ENCODE measurements at regions not wholly inside any gene's neighbourhood (a gene's known extent, or its start where the extent isn't known, plus 50 kb on each side); places are given as distances from the start of the nearest gene placed in this dataset.
A peak's percentile ranks its signal among the peaks of the same experiment; 100 is the strongest.

DNA sequence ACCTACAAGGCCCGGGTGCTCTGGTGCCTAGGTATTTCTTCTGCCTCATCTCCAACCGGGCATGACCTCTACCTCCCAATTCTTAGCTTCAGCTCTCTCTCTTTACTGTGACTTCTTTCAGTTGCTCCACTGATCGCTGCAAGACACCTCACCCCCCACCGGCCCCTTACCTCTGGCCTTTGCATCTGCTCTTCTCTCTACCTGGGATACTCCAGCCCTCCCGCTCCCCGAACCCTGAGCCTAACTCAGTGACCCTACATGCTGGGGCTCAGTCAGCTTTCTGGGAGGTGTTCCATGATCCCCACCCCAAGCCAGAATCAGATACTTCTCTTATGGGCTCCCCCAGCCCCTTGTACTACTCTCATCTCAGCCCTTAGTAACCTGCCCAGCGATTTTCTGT, 99.6 kb downstream of the EFNB1 start:
- Histone ChIP-seq H3K4me1 (no peaks in the 10 kb centered on the region), H3K36me3 (no peaks in the 10 kb centered on the region), H3K9me3 (no peaks in the 10 kb centered on the region), H3K27me3 (no peaks in the 10 kb centered on the region), H3K4me3 (ENCODE audit: low read depth, low read length) (no peak overlapping the region)
- TF ChIP-seq, protein P1, sequence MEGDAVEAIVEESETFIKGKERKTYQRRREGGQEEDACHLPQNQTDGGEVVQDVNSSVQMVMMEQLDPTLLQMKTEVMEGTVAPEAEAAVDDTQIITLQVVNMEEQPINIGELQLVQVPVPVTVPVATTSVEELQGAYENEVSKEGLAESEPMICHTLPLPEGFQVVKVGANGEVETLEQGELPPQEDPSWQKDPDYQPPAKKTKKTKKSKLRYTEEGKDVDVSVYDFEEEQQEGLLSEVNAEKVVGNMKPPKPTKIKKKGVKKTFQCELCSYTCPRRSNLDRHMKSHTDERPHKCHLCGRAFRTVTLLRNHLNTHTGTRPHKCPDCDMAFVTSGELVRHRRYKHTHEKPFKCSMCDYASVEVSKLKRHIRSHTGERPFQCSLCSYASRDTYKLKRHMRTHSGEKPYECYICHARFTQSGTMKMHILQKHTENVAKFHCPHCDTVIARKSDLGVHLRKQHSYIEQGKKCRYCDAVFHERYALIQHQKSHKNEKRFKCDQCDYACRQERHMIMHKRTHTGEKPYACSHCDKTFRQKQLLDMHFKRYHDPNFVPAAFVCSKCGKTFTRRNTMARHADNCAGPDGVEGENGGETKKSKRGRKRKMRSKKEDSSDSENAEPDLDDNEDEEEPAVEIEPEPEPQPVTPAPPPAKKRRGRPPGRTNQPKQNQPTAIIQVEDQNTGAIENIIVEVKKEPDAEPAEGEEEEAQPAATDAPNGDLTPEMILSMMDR (IDR thresholded peaks at IDR 0.05; ENCODE audit: low read depth, low read length): no peak
- DNase-seq: no peak

DNA sequence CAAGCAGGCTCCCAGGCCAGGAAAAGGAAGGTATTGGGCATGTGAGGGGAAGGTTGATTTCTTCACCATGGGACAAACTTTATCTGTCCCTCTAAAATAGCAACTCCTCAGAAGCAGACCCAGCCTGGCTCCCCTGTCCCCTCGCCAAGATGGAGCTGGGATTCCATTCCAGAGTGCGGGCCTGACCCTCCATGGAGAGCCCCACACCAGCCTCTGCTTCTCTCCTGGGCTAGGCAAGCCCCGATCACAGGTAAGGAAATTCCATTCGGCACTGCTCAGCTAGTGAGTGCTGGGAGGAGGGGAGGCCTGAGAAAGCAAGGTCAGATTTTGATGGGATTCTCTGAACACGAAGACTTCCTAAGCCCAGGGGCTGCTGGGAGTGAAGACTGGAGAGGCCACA, 98.4 kb downstream of the EFNB1 start:
- no peak for DNase-seq
- Histone ChIP-seq H3K9me3 (no peaks in the 10 kb centered on the region), H3K4me1 (no peaks in the 10 kb centered on the region), H3K36me3 (no peaks in the 10 kb centered on the region), H3K27me3 (no peaks in the 10 kb centered on the region), H3K4me3 (ENCODE audit: low read depth, low read length) (no peak overlapping the region)
- TF ChIP-seq, protein P1 (IDR thresholded peaks at IDR 0.05; ENCODE audit: low read depth, low read length): no peak

DNA sequence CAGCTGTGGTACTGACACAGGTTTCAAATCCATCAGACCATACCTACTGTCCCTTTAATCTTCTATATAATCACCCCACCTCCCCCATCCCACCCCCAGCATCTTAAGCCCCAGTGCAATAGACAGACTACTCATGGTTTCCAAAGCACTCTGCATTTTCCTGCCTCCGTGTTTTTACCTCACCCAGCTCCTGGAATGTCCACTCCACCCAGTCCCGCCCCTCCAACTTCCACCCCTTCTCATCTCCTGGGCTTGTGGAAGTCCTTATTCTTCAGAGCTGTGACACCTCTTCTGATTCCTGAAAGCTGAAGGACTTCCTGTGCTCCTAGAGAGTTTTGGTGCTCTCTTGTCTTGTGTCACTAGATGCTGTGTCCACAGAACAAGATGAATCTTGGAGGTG, 94.3 kb downstream of the EFNB1 start:
- H3K9me3 ChIP-seq: no peaks in the 10 kb centered on the region
- peaks cover 4% of the 10 kb centered on the region; the same call in 1 of the 2 replicates for H3K4me1 ChIP-seq
- no peaks in the 10 kb centered on the region for H3K36me3 ChIP-seq
- H3K4me3 ChIP-seq (ENCODE audit: low read depth, low read length): no peak overlapping the region
- DNase-seq: no peak
- H3K27me3 ChIP-seq: no peaks in the 10 kb centered on the region
- TF ChIP-seq, protein P1 (IDR thresholded peaks at IDR 0.05; ENCODE audit: low read depth, low read length): no peak

DNA sequence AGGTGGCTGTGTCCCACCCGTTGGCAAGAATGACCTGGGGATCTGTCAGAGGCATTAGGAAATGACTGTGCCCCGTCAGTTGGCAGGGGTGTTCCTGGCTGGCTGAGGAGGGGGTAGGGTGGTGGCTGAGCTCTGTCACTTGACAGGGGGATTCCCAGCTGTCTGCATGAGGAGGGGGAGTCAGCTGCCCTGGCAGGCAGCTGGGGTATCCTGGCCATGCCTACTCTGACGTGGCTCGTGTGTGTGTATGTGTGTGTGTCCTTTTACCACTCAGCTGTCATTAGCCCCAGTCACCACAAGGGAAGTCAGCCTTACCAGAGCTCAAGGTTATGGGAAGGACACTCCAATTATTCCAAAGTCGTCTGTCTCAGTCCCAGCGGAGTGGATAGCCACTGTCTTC, 93.2 kb downstream of the EFNB1 start:
- TF ChIP-seq, protein P1 (IDR thresholded peaks at IDR 0.05; ENCODE audit: low read depth, low read length): peak; percentile 19; the same call in 1 of the 2 replicates
- no peak for DNase-seq
- Histone ChIP-seq H3K27me3 (no peaks in the 10 kb centered on the region), H3K4me1 (peaks cover 7% of the 10 kb centered on the region; the same call in 1 of the 2 replicates), H3K4me3 (ENCODE audit: low read depth, low read length) (no peak overlapping the region), H3K9me3 (no peaks in the 10 kb centered on the region), H3K36me3 (no peaks in the 10 kb centered on the region)

DNA sequence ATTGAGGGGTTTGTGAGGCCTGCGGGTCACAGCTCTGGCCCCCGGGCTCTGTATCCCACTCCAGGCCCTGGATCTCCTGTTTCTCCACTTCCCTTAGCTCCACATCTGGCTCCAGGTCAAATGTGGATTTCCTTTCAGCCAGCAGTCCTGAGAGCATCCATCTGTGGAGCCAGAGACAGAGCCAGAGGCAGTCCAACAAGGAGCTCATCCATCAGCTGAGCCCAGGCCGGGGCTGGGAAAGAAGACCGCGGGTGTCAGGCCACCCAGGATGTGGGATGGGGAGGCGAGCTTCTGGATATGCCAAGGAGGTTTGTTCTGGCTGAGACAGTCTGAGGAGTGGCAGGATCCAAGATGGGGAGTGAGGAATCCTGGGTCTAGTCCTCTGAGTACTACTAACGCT, 91.7 kb downstream of the EFNB1 start:
- TF ChIP-seq, protein P1 (IDR thresholded peaks at IDR 0.05; ENCODE audit: low read depth, low read length): no peak
- Histone ChIP-seq H3K27me3 (no peaks in the 10 kb centered on the region), H3K36me3 (no peaks in the 10 kb centered on the region), H3K4me1 (peaks cover 7% of the 10 kb centered on the region; the same call in 1 of the 2 replicates), H3K4me3 (ENCODE audit: low read depth, low read length) (no peak overlapping the region), H3K9me3 (no peaks in the 10 kb centered on the region)
- no peak for DNase-seq

DNA sequence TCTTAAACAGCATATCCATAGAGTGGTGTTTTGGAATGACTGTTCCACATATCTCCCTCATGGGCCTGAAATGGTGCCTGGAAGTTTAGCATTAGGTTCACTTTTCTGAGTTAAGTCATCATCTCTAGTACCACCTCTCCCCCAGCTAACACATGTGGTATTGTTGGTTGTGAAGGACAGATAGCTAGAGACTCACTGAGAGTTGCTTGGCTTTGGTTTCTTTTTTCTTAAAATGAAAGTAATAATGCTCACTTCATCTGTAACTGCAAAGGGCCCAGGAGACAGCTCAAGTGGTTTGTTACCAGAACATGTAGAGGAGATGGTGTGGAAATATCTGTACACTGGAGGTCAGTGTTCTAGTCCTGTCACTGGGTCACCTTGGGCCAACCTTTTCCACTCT, 90.9 kb downstream of the EFNB1 start:
- Histone ChIP-seq H3K36me3 (no peaks in the 10 kb centered on the region), H3K27me3 (no peaks in the 10 kb centered on the region), H3K4me3 (ENCODE audit: low read depth, low read length) (no peak overlapping the region), H3K9me3 (no peaks in the 10 kb centered on the region), H3K4me1 (peaks cover 7% of the 10 kb centered on the region; the same call in 1 of the 2 replicates)
- no peak for DNase-seq
- TF ChIP-seq, protein P1 (IDR thresholded peaks at IDR 0.05; ENCODE audit: low read depth, low read length): no peak

Measured in BE2C (cell line).